Heart right ventricle (tissue), 16 donors: ENCODE measurements at regions not wholly inside any gene's neighbourhood (a gene's known extent, or its start where the extent isn't known, plus 50 kb on each side); places are given as distances from the start of the nearest gene placed in this dataset.

Source experiments
- ATAC-seq, 8 donors: fragments of 200-7000 bp; cut with Tn5 transposase; one replicate each; pipeline ENCODE4 v1.9.1; 2020; ENCODE audit warnings: mild to moderate bottlenecking in 8 of 8, moderate library complexity in 8 of 8, moderate number of reproducible peaks in 1 of 8
- DNase-seq, 2 donors: peaks; one replicate each; pipeline ENCODE4 v3.0.0-alpha.2; 2020
- H3K27ac ChIP-seq, 10 donors: fragments of 200-600 bp; sonication (generic) in 2 of 10; one replicate each; pipeline versions ENCODE4 v1.5.0 to v1.8.0; 2020 to 2022; ENCODE audit warnings: mild to moderate bottlenecking in 3 of 10
- H3K27me3 ChIP-seq, 7 donors: fragments of 200-600 bp; one replicate each; pipeline ENCODE4 v1.8.0; 2021 to 2022; ENCODE audit warnings: mild to moderate bottlenecking in 2 of 7
- H3K36me3 ChIP-seq, 9 donors: fragments of 200-600 bp; sonication (generic) in 1 of 9; one replicate each; pipeline versions ENCODE4 v1.5.0 to v1.8.0; 2020 to 2022; ENCODE audit warnings: mild to moderate bottlenecking in 2 of 9
- H3K4me1 ChIP-seq, 9 donors: fragments of 200-600 bp; sonication (generic) in 1 of 9; one replicate each; pipeline versions ENCODE4 v1.5.0 to v1.8.0; 2020 to 2022; ENCODE audit warnings: mild to moderate bottlenecking in 4 of 9
- H3K4me3 ChIP-seq, 10 donors: fragments of 200-600 bp; sonication (generic) in 2 of 10; one replicate each; pipeline versions ENCODE4 v1.5.0 to v1.8.0; 2020 to 2022; ENCODE audit warnings: mild to moderate bottlenecking in 7 of 10, moderate library complexity in 2 of 10
- H3K9me3 ChIP-seq, 11 donors: fragments of 200-600 bp in 10 of 11; sonication (generic) in 2 of 11; one replicate each; pipeline versions ENCODE4 v1.5.0 to v1.8.0; 2013 to 2022; ENCODE audit warnings: mild to moderate bottlenecking in 2 of 11, control low read depth in 1 of 11, moderate library complexity in 1 of 11
- CTCF ChIP-seq, 9 donors: fragments of 200-600 bp; sonication (generic) in 2 of 9; IDR thresholded peaks; one replicate each; pipeline versions ENCODE4 v1.5.0 to v1.8.0; 2021 to 2022; ENCODE audit warnings: antibody characterized with exemption in 9 of 9, mild to moderate bottlenecking in 5 of 9, moderate library complexity in 1 of 9
- WGBS, 2 donors: extraction: QIAGEN DNeasy Blood & Tissue Kit; methylation state at CpG; one replicate each; pipeline ENCODE4 v1.1.7; 2013; ENCODE audit warnings: inconsistent platforms in 1 of 2; 5-methylcytosine and 5-hydroxymethylcytosine counted together
- intact Hi-C, 10 donors: fragments of 100-400 bp; cut with DNase I; formaldehyde crosslinking; loops; one replicate each; pipeline versions ENCODE4 v1.11.1 to v1.14.2; 2022
- donor health status: Arrhythmogenic right ventricular cardiomyopathy.
- donor health status: ischemic (EF 13 %, LVEDD 7.1; RV severe dilation, severe dysfunction).
- donor health status: healthy with polysubstance abuse.
- donor health status: DM: no; HTN: yes; CAD: no.
- donor health status: DM: no; HTN: no; CAD: no.
- donor health status: ischemic (EF 25% LVEDD 6.9; RV normal size, moderate dysfunction).
- donor health status: ischemic (EF 25% LVEDD 5.7; RV mildly dilated, moderate dysfunction).
- donor health status: healthy.
- donor health status: DM: yes; HTN: yes; CAD: no.
- donor health status: Ischemic cardiomyopathy.
- donor health status: ischemic (EF 35%, LVEDD 5.7; RV mildly dilated, moderate dysfunction).
- donor health status: nonischemic (EF 11% LVEDD 7.7; RV severe dilation, severe dysfunction).
- donor health status: DM: yes; HTN: yes; CAD: no.
- donor health status: PGD.
- donor health status: ischemic (EF 29% LVEDD 5.4; RV normal size, mild dysfunction).
- donor health status: nonischemic (EF 23%, LVEDD 6.1; RV moderate dilation, normal function).

GRCh38 chr11:109140857-109141515, 281.0 kb upstream of the C11orf87 start:
- ATAC-seq (no peak), DNase-seq (no peak)
- no peak for TF ChIP-seq CTCF (IDR thresholded peaks at IDR 0.05)
- H3K4me3 ChIP-seq = no peak overlapping the region
- H3K36me3 ChIP-seq = no peaks in the 10 kb centered on the region
- H3K27ac ChIP-seq = no peak overlapping the region
- no peaks in the 10 kb centered on the region for H3K4me1 ChIP-seq
- intact Hi-C loops = no loop called here
- 78 to 89% methylated on average over 3 of the region's 3 CpGs for WGBS, 2 donors
- no peaks in the 10 kb centered on the region for H3K27me3 ChIP-seq
- peaks cover 0 to 11% (median 0%) of the 10 kb centered on the region in 11 donors for H3K9me3 ChIP-seq

GRCh38 chr11:109145287-109145686, 276.7 kb upstream of the C11orf87 start:
- intact Hi-C loops = no loop called here
- no peak for TF ChIP-seq CTCF (IDR thresholded peaks at IDR 0.05)
- no peak overlapping the region for H3K27ac ChIP-seq
- WGBS, 2 donors = 93 to 95% methylated on average over 14 of the region's 14 CpGs
- no peaks in the 10 kb centered on the region for H3K27me3 ChIP-seq
- no peaks in the 10 kb centered on the region for H3K4me1 ChIP-seq
- no peaks in the 10 kb centered on the region for H3K9me3 ChIP-seq
- no peaks in the 10 kb centered on the region for H3K36me3 ChIP-seq
- no peak overlapping the region for H3K4me3 ChIP-seq
- DNase-seq (no peak), ATAC-seq (no peak)

- no peak for TF ChIP-seq CTCF (IDR thresholded peaks at IDR 0.05)
- Histone ChIP-seq H3K4me3 (no peak overlapping the region), H3K4me1 (no peaks in the 10 kb centered on the region), H3K36me3 (no peaks in the 10 kb centered on the region), H3K27me3 (no peaks in the 10 kb centered on the region), H3K27ac (no peak overlapping the region), H3K9me3 (no peaks in the 10 kb centered on the region)
- ATAC-seq (no peak), DNase-seq (no peak)
- intact Hi-C loops = no loop called here
Observed at GRCh38 chr11:109147726-109148125, 274.3 kb upstream of the C11orf87 start.

GRCh38 chr11:109148669-109149068, 273.3 kb upstream of the C11orf87 start:
- no peak for TF ChIP-seq CTCF (IDR thresholded peaks at IDR 0.05)
- no peaks in the 10 kb centered on the region for H3K27me3 ChIP-seq
- intact Hi-C loops = no loop called here
- ATAC-seq (no peak), DNase-seq (no peak)
- H3K36me3 ChIP-seq = no peaks in the 10 kb centered on the region
- 47 to 48% methylated on average over 2 of the region's 2 CpGs for WGBS, 2 donors
- H3K4me3 ChIP-seq = no peak overlapping the region
- H3K4me1 ChIP-seq = no peaks in the 10 kb centered on the region
- no peak overlapping the region for H3K27ac ChIP-seq
- H3K9me3 ChIP-seq = no peaks in the 10 kb centered on the region
